Epidermal melanocyte (primary cell): ENCODE measurements at regions not wholly inside any gene's neighbourhood (a gene's known extent, or its start where the extent isn't known, plus 50 kb on each side); places are given as distances from the start of the nearest gene placed in this dataset.

Experiments used
- DNase-seq: peaks from one replicate; pipeline ENCODE4 v3.0.0; 2011; ENCODE audit warnings: low spot score; ENCODE audit not compliant: insufficient read length

- no peak for DNase-seq
These were observed 320.4 kb upstream of the CDH4 start for GRCh38 chr20:60931696-60932095.

- no peak for DNase-seq
These were observed 317.3 kb upstream of the CDH4 start for GRCh38 chr20:60934724-60935123.

- DNase-seq = no peak
These were observed 316.1 kb upstream of the CDH4 start for GRCh38 chr20:60935971-60936370.

GRCh38 chr20:60937585-60937984, 314.5 kb upstream of the CDH4 start:
- DNase-seq = no peak

GRCh38 chr20:60941379-60941778, 310.7 kb upstream of the CDH4 start:
- DNase-seq = no peak

- DNase-seq = no peak
These were observed 304.2 kb upstream of the CDH4 start for GRCh38 chr20:60947819-60948218.

GRCh38 chr20:60948224-60948623, 303.8 kb upstream of the CDH4 start:
- no peak for DNase-seq

- no peak for DNase-seq
These were observed 301.5 kb upstream of the CDH4 start for GRCh38 chr20:60950561-60950960.

- DNase-seq = no peak
These were observed 301.1 kb upstream of the CDH4 start for GRCh38 chr20:60950974-60951373.

- DNase-seq = no peak
These were observed 299.2 kb upstream of the CDH4 start for GRCh38 chr20:60952861-60953260.

GRCh38 chr20:60953321-60953720, 298.7 kb upstream of the CDH4 start:
- no peak for DNase-seq

GRCh38 chr20:60955706-60956105, 296.4 kb upstream of the CDH4 start:
- DNase-seq = no peak

- DNase-seq = no peak
These were observed 295.9 kb upstream of the CDH4 start for GRCh38 chr20:60956194-60956593.

GRCh38 chr20:60957621-60958020, 294.4 kb upstream of the CDH4 start:
- no peak for DNase-seq

GRCh38 chr20:60959971-60960370, 292.1 kb upstream of the CDH4 start:
- DNase-seq = no peak

- no peak for DNase-seq
These were observed 291.6 kb upstream of the CDH4 start for GRCh38 chr20:60960500-60960899.

GRCh38 chr20:60961551-60961950, 290.5 kb upstream of the CDH4 start:
- DNase-seq = no peak

GRCh38 chr20:60962367-60963045, 289.6 kb upstream of the CDH4 start:
- DNase-seq = no peak

- DNase-seq = no peak
These were observed 288.9 kb upstream of the CDH4 start for GRCh38 chr20:60963146-60963545.

- DNase-seq = no peak
These were observed 287.1 kb upstream of the CDH4 start for GRCh38 chr20:60964911-60965310.

GRCh38 chr20:60966031-60966430, 286.0 kb upstream of the CDH4 start:
- DNase-seq = no peak

GRCh38 chr20:60966766-60967165, 285.3 kb upstream of the CDH4 start:
- DNase-seq = no peak

- DNase-seq = no peak
These were observed 284.4 kb upstream of the CDH4 start for GRCh38 chr20:60967431-60968316.
